ENCODE measurements at regions not wholly inside any gene's neighbourhood (a gene's known extent, or its start where the extent isn't known, plus 50 kb on each side); places are given as distances from the start of the nearest gene placed in this dataset.

DNA sequence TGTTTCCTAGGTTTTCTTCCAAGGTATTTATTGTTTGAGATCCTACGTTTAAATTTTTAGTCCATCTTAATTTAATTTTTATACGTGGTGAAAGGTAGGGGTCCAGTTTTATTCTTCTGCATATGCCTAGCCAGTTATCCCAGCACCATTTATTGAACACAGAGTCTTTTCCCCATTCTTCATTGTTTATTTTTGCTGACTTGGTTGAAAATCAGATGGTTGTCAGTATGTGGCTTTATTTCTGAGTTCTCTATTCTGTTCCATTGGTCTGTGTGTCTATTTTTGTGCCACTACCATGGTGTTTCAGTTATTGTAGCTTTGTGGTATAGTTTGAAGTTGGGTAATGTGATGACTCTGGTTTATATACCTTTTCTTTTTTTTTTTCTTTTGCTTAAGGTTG is 753.0 kb upstream of the GOT2 start:
- 84 to 91% (median 89%) methylated on average over 2 of the region's 2 CpGs for WGBS, 5 donors
- Histone ChIP-seq H3K27ac (no peak overlapping the region), H3K4me1 (no peaks in the 10 kb centered on the region), H3K4me3 (no peak overlapping the region), H3K27me3 (no peaks in the 10 kb centered on the region), H3K36me3 (no peaks in the 10 kb centered on the region), H3K9me3 (peaks cover 0 to 7% (median 3%) of the 10 kb centered on the region in 4 donors)
- DNase-seq = no peak
- intact Hi-C loops (cut with DNase I; ENCODE audit: low total_unique reads) = no loop called here
- TF ChIP-seq POLR2AphosphoS5 (IDR thresholded peaks at IDR 0.05) = no peak
- TF ChIP-seq POLR2A (IDR thresholded peaks at IDR 0.05) = no peak
- TF ChIP-seq EP300 (IDR thresholded peaks at IDR 0.05) = no peak
- TF ChIP-seq, protein P1, sequence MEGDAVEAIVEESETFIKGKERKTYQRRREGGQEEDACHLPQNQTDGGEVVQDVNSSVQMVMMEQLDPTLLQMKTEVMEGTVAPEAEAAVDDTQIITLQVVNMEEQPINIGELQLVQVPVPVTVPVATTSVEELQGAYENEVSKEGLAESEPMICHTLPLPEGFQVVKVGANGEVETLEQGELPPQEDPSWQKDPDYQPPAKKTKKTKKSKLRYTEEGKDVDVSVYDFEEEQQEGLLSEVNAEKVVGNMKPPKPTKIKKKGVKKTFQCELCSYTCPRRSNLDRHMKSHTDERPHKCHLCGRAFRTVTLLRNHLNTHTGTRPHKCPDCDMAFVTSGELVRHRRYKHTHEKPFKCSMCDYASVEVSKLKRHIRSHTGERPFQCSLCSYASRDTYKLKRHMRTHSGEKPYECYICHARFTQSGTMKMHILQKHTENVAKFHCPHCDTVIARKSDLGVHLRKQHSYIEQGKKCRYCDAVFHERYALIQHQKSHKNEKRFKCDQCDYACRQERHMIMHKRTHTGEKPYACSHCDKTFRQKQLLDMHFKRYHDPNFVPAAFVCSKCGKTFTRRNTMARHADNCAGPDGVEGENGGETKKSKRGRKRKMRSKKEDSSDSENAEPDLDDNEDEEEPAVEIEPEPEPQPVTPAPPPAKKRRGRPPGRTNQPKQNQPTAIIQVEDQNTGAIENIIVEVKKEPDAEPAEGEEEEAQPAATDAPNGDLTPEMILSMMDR (IDR thresholded peaks at IDR 0.05) = no peak

DNA sequence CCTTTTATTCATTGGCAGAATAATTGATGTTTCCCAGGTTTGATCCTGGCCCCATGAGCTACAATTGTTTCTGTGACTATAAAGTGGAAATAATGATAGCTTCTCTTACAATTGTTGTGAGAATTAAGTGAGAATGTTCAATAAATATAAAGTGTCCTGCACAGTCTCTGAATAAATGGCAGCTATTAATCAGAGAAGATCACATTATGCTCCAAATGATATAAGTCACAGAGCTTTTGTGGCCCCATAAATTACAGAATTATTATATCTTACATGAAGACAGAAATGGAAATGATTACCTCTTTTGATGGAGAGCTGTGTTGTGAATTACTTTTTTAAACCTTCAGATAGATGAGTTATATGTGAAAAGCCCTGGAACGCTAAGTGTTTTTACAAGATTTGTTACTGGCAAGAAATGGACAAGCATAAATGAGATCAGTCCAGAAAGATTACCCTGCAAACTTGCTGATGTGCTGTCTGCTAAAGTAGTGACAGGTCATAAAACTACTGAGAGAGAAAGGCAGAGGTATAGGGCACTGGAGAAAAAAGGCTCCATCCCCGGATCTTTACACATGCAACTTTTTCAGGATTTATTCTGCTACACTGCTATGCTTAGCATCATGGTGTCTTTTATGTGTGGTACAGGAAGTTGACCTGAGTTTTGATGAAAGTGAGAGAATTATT is 750.9 kb upstream of the GOT2 start:
- Histone ChIP-seq H3K36me3 (no peaks in the 10 kb centered on the region), H3K27me3 (no peaks in the 10 kb centered on the region), H3K4me3 (no peak overlapping the region), H3K9me3 (peaks cover 0 to 7% (median 3%) of the 10 kb centered on the region in 4 donors), H3K4me1 (no peaks in the 10 kb centered on the region), H3K27ac (no peak overlapping the region)
- TF ChIP-seq EP300 (IDR thresholded peaks at IDR 0.05) (no peak), POLR2AphosphoS5 (IDR thresholded peaks at IDR 0.05) (no peak), POLR2A (IDR thresholded peaks at IDR 0.05) (no peak)
- TF ChIP-seq, protein P1 (IDR thresholded peaks at IDR 0.05) = no peak
- no peak for DNase-seq
- 69 to 90% (median 84%) methylated on average over 2 of the region's 2 CpGs for WGBS, 5 donors
- intact Hi-C loops (cut with DNase I; ENCODE audit: low total_unique reads) = no loop called here

DNA sequence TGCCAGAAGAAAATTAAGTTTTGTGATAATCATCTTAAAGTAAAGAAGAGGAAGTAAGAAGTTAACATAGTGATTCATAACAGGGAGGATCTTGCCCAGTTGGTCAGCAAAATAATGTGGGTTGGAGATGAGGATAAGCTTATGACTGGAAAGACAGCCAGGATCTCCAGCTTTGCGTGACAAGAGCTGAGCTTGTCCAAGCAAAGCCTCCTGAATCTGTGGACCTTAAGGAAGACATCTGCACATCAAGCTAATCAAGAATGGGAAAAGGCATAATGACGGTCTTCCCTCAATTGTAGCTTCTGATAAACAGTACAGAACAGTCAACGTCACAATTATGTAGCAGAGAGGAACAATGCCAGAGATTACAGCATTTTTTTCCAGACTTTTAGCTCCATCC is 744.7 kb upstream of the GOT2 start:
- intact Hi-C loops (cut with DNase I; ENCODE audit: low total_unique reads) = no loop called here
- Histone ChIP-seq H3K27ac (no peak overlapping the region), H3K36me3 (no peaks in the 10 kb centered on the region), H3K9me3 (no peaks in the 10 kb centered on the region), H3K27me3 (no peaks in the 10 kb centered on the region), H3K4me1 (no peaks in the 10 kb centered on the region), H3K4me3 (no peak overlapping the region)
- 52 to 71% (median 64%) methylated on average over 3 of the region's 3 CpGs for WGBS, 5 donors
- TF ChIP-seq, protein P1 (IDR thresholded peaks at IDR 0.05) = no peak
- TF ChIP-seq POLR2AphosphoS5 (IDR thresholded peaks at IDR 0.05) (no peak), EP300 (IDR thresholded peaks at IDR 0.05) (no peak)
- no peak for DNase-seq

DNA sequence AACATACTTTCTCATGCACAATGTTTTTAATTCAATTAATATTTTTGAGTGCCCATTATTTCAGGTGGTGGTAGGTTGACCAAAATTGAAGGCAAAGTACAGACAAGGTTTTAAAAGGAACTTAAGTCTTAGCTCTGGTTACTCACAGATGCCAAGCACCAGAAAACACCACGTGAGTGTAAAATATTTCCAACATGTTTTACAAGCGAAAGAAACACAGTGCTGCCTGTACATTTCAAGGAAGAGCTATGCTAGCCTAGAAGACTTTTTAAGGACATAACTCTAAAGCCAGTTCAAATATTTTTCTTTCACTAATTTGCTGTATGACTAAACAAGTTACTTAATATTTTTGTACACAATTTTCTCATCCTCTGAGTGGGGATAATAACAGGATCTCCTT is 736.4 kb upstream of the GOT2 start:
- TF ChIP-seq EP300 (IDR thresholded peaks at IDR 0.05) = no peak
- TF ChIP-seq, protein P1 (IDR thresholded peaks at IDR 0.05) = no peak
- no peak for TF ChIP-seq POLR2AphosphoS5 (IDR thresholded peaks at IDR 0.05)
- no peak for TF ChIP-seq POLR2A (IDR thresholded peaks at IDR 0.05)
- Histone ChIP-seq H3K9me3 (peaks cover 0 to 9% (median 0%) of the 10 kb centered on the region in 4 donors), H3K27me3 (no peaks in the 10 kb centered on the region), H3K27ac (no peak overlapping the region), H3K4me1 (no peaks in the 10 kb centered on the region), H3K36me3 (no peaks in the 10 kb centered on the region), H3K4me3 (no peak overlapping the region)
- intact Hi-C loops (cut with DNase I; ENCODE audit: low total_unique reads) = no loop called here
- DNase-seq = no peak
- 62 to 81% (median 76%) methylated on average over 2 of the region's 2 CpGs for WGBS, 5 donors

Data from stomach (tissue), 8 donors.